HG02763 (cell line): ENCODE measurements at regions not wholly inside any gene's neighbourhood (a gene's known extent, or its start where the extent isn't known, plus 50 kb on each side); places are given as distances from the start of the nearest gene placed in this dataset.

Source experiments
- ATAC-seq: cut with Tn5 transposase; IDR thresholded peaks from one replicate; pipeline ENCODE4 v1.9.1; 2021; ENCODE audit warnings: mild to moderate bottlenecking, moderate library complexity; ENCODE audit not compliant: unreplicated experiment

- no peak for ATAC-seq
These were observed 156.9 kb upstream of the SOD1 start for GRCh38 chr21:31502537-31503143.

GRCh38 chr21:31501926-31502325, 157.6 kb upstream of the SOD1 start:
- ATAC-seq, result no peak

GRCh38 chr21:31500982-31501381, 156.9 kb upstream of the TIAM1 start:
- no peak for ATAC-seq

- ATAC-seq, result no peak
These were observed 156.0 kb upstream of the TIAM1 start for GRCh38 chr21:31500071-31500470.

GRCh38 chr21:31498985-31499384, 154.9 kb upstream of the TIAM1 start:
- ATAC-seq, result no peak

- ATAC-seq, result no peak
These were observed 153.9 kb upstream of the TIAM1 start for GRCh38 chr21:31497914-31498313.

- no peak for ATAC-seq
These were observed 149.4 kb upstream of the TIAM1 start for GRCh38 chr21:31493350-31493880.

- ATAC-seq, result no peak
These were observed 147.6 kb upstream of the TIAM1 start for GRCh38 chr21:31491617-31492016.

- ATAC-seq, result no peak
These were observed 146.4 kb upstream of the TIAM1 start for GRCh38 chr21:31490443-31490842.

GRCh38 chr21:31489726-31490125, 145.7 kb upstream of the TIAM1 start:
- no peak for ATAC-seq

- no peak for ATAC-seq
These were observed 145.0 kb upstream of the TIAM1 start for GRCh38 chr21:31489014-31489413.

GRCh38 chr21:31484219-31484618, 140.2 kb upstream of the TIAM1 start:
- ATAC-seq, result no peak

GRCh38 chr21:31483146-31483545, 139.1 kb upstream of the TIAM1 start:
- ATAC-seq, result no peak

GRCh38 chr21:31482460-31482859, 138.4 kb upstream of the TIAM1 start:
- no peak for ATAC-seq

GRCh38 chr21:31480228-31480627, 136.2 kb upstream of the TIAM1 start:
- ATAC-seq, result no peak

GRCh38 chr21:31479714-31480113, 135.7 kb upstream of the TIAM1 start:
- ATAC-seq, result no peak

- no peak for ATAC-seq
These were observed 135.2 kb upstream of the TIAM1 start for GRCh38 chr21:31479222-31479621.

- ATAC-seq, result no peak
These were observed 132.4 kb upstream of the TIAM1 start for GRCh38 chr21:31476263-31477022.

- no peak for ATAC-seq
These were observed 131.2 kb upstream of the TIAM1 start for GRCh38 chr21:31475223-31475622.

GRCh38 chr21:31473685-31474345, 129.8 kb upstream of the TIAM1 start:
- ATAC-seq, result no peak

GRCh38 chr21:31471865-31472264, 127.8 kb upstream of the TIAM1 start:
- no peak for ATAC-seq
